ENCODE measurements at regions not wholly inside any gene's neighbourhood (a gene's known extent, or its start where the extent isn't known, plus 50 kb on each side); places are given as distances from the start of the nearest gene placed in this dataset.
"Not testable (repeated sequence)": the region's sequence is repeated elsewhere in the genome, so short reads cannot be mapped to it uniquely, and the experiment has no call there.

- Histone ChIP-seq H3K36me3 (ENCODE audit: insufficient read depth, low read length) (no peaks in the 10 kb centered on the region), H2AFZ (ENCODE audit: low read depth, low read length) (no peak overlapping the region), H4K20me1 (ENCODE audit: insufficient read depth, low read length) (no peaks in the 10 kb centered on the region), H3K79me2 (ENCODE audit: insufficient read depth, low read length) (no peaks in the 10 kb centered on the region), H3K4me1 (ENCODE audit: insufficient read depth, low read length) (no peaks in the 10 kb centered on the region), H3K9ac (ENCODE audit: low read depth, low read length) (no peak overlapping the region), H3K27ac (ENCODE audit: low read length) (no peak overlapping the region), H3K4me3 (ENCODE audit: low read depth in 1 of 2, low read length in 2 of 2) (no peak overlapping the region), H3K4me2 (ENCODE audit: insufficient read depth, low read length) (no peak overlapping the region), H3K9me3 (ENCODE audit: insufficient read depth, low read length, severe bottlenecking) (no peaks in the 10 kb centered on the region), H3K27me3 (ENCODE audit: insufficient read depth, low read length, poor library complexity) (no peaks in the 10 kb centered on the region)
- TF ChIP-seq CTCF (IDR thresholded peaks at IDR 0.05; ENCODE audit: borderline replicate concordance, extremely low read depth, low read length, poor library complexity, severe bottlenecking) (no peak), EZH2 (IDR thresholded peaks at IDR 0.05; ENCODE audit: borderline replicate concordance, low read depth, low read length, severe bottlenecking) (no peak)
- ATAC-seq (ENCODE audit: insufficient read depth, low read depth), result no peak
- no peak for DNase-seq
Observed at GRCh38 chr14:83085725-83086124, 1552.1 kb upstream of the SEL1L start.

- H2AFZ ChIP-seq (ENCODE audit: low read depth, low read length); DNase-seq; H3K79me2 ChIP-seq (ENCODE audit: insufficient read depth, low read length); H3K4me1 ChIP-seq (ENCODE audit: insufficient read depth, low read length); H3K36me3 ChIP-seq (ENCODE audit: insufficient read depth, low read length); H3K27ac ChIP-seq (ENCODE audit: low read length); H4K20me1 ChIP-seq (ENCODE audit: insufficient read depth, low read length); H3K4me3 ChIP-seq (ENCODE audit: low read depth in 1 of 2, low read length in 2 of 2); H3K9me3 ChIP-seq (ENCODE audit: insufficient read depth, low read length, severe bottlenecking); ATAC-seq (ENCODE audit: insufficient read depth, low read depth); H3K27me3 ChIP-seq (ENCODE audit: insufficient read depth, low read length, poor library complexity); H3K9ac ChIP-seq (ENCODE audit: low read depth, low read length); H3K4me2 ChIP-seq (ENCODE audit: insufficient read depth, low read length): not testable (repeated sequence)
Observed at GRCh38 chr14:83091991-83092956, 1558.6 kb upstream of the SEL1L start.

GRCh38 chr14:83096092-83096491, 1562.4 kb upstream of the SEL1L start:
- Histone ChIP-seq H3K4me2 (ENCODE audit: insufficient read depth, low read length) (no peak overlapping the region), H4K20me1 (ENCODE audit: insufficient read depth, low read length) (no peaks in the 10 kb centered on the region), H3K9ac (ENCODE audit: low read depth, low read length) (no peak overlapping the region), H3K9me3 (ENCODE audit: insufficient read depth, low read length, severe bottlenecking) (no peaks in the 10 kb centered on the region), H3K4me1 (ENCODE audit: insufficient read depth, low read length) (no peaks in the 10 kb centered on the region), H3K79me2 (ENCODE audit: insufficient read depth, low read length) (no peaks in the 10 kb centered on the region), H3K27ac (ENCODE audit: low read length) (no peak overlapping the region), H3K36me3 (ENCODE audit: insufficient read depth, low read length) (no peaks in the 10 kb centered on the region), H3K27me3 (ENCODE audit: insufficient read depth, low read length, poor library complexity) (no peaks in the 10 kb centered on the region), H3K4me3 (ENCODE audit: low read depth in 1 of 2, low read length in 2 of 2) (no peak overlapping the region), H2AFZ (ENCODE audit: low read depth, low read length) (no peak overlapping the region)
- DNase-seq (no peak), ATAC-seq (ENCODE audit: insufficient read depth, low read depth) (no peak)
- TF ChIP-seq EZH2 (IDR thresholded peaks at IDR 0.05; ENCODE audit: borderline replicate concordance, low read depth, low read length, severe bottlenecking), result no peak
- TF ChIP-seq CTCF (IDR thresholded peaks at IDR 0.05; ENCODE audit: borderline replicate concordance, extremely low read depth, low read length, poor library complexity, severe bottlenecking), result no peak

- no peak for ATAC-seq (ENCODE audit: insufficient read depth, low read depth)
- Histone ChIP-seq H3K9me3 (ENCODE audit: insufficient read depth, low read length, severe bottlenecking) (no peaks in the 10 kb centered on the region), H3K4me1 (ENCODE audit: insufficient read depth, low read length) (no peaks in the 10 kb centered on the region), H3K27ac (ENCODE audit: low read length) (no peak overlapping the region), H2AFZ (ENCODE audit: low read depth, low read length) (no peak overlapping the region), H3K27me3 (ENCODE audit: insufficient read depth, low read length, poor library complexity) (no peaks in the 10 kb centered on the region), H3K36me3 (ENCODE audit: insufficient read depth, low read length) (no peaks in the 10 kb centered on the region), H4K20me1 (ENCODE audit: insufficient read depth, low read length) (no peaks in the 10 kb centered on the region), H3K4me3 (ENCODE audit: low read depth in 1 of 2, low read length in 2 of 2) (no peak overlapping the region), H3K9ac (ENCODE audit: low read depth, low read length) (no peak overlapping the region), H3K4me2 (ENCODE audit: insufficient read depth, low read length) (no peak overlapping the region), H3K79me2 (ENCODE audit: insufficient read depth, low read length) (no peaks in the 10 kb centered on the region)
- no peak for DNase-seq
- TF ChIP-seq CTCF (IDR thresholded peaks at IDR 0.05; ENCODE audit: borderline replicate concordance, extremely low read depth, low read length, poor library complexity, severe bottlenecking), result no peak
- no peak for TF ChIP-seq EZH2 (IDR thresholded peaks at IDR 0.05; ENCODE audit: borderline replicate concordance, low read depth, low read length, severe bottlenecking)
Observed at GRCh38 chr14:83101846-83102245, 1568.2 kb upstream of the SEL1L start.

All from DND-41 (cell line).